ENCODE measurements at regions not wholly inside any gene's neighbourhood (a gene's known extent, or its start where the extent isn't known, plus 50 kb on each side); places are given as distances from the start of the nearest gene placed in this dataset.
"Not testable (repeated sequence)": the region's sequence is repeated elsewhere in the genome, so short reads cannot be mapped to it uniquely, and the experiment has no call there.

- TF ChIP-seq CTCF, POLR2A, EP300 (IDR thresholded peaks at IDR 0.05): not testable (repeated sequence)
Observed at GRCh38 chr14:87734577-87735360, 258.2 kb downstream of the GALC start.
